Epidermal melanocyte (primary cell): ENCODE measurements at regions not wholly inside any gene's neighbourhood (a gene's known extent, or its start where the extent isn't known, plus 50 kb on each side); places are given as distances from the start of the nearest gene placed in this dataset.
"Not testable (repeated sequence)": the region's sequence is repeated elsewhere in the genome, so short reads cannot be mapped to it uniquely, and the experiment has no call there.

Experiments
- DNase-seq: peaks from one replicate; pipeline ENCODE4 v3.0.0; 2011; ENCODE audit warnings: low spot score; ENCODE audit not compliant: insufficient read length

DNA sequence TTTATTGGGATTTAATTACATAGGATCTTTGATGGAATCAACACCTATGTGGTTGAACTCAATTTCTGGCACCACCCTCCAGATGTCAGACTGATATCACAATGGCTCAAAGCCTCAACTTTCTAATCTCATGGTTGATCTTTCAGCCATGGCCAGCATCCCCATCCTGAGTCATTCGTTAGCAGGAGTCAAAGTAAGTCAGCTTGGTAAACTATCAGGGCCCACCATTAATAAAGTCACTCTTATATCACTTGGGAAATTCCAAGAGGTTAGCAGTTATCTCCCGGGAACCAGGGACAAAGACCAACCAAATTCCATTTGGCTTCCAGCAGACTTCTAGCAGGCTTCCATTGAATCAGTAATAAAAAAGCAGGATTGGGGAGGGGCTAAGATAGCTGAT lies 50.7 kb upstream of the TNFSF4 start:
- DNase-seq: no peak

GRCh38 chr1:173258479-173259264 lies 51.5 kb upstream of the TNFSF4 start:
- no peak for DNase-seq

DNA sequence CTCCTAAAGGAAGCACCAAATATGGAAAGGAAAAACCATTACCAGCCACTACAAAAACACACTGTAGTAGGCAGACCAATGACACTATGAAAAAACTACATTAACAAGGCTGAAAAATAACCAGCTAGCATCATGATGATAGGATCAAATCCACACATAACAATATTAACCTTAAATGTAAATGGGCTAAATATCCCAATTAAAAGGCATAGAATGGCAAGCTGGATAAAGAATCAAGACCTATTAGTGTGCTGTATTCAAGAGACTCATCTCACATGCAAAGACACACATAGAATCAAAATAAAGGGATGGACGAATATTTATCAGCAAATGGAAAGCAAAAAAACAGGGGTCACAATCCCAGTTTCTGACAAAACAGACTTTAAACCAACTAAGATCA lies 53.2 kb upstream of the TNFSF4 start:
- not testable (repeated sequence) for DNase-seq

DNA sequence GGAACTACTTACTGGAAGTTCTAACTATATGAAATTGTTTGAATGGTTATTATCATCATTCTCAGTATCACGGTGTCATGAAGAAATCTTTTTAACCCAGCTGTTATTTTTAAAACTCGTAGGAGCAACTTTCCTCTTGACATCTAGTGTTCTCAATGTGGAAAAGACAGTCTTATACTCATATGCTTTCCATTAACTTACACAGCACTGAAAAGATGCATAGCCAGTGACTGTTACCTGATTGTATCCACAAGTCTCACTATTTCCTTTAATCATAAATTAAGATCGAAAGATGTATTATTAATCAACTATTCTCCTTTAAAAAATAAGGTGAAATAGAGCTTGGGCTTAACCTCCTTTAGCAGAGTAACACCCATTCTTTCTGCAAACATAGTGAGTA lies 59.7 kb upstream of the TNFSF4 start:
- no peak for DNase-seq

- no peak for DNase-seq
Observed at GRCh38 chr1:173267453-173267945, 60.4 kb upstream of the TNFSF4 start.

DNA sequence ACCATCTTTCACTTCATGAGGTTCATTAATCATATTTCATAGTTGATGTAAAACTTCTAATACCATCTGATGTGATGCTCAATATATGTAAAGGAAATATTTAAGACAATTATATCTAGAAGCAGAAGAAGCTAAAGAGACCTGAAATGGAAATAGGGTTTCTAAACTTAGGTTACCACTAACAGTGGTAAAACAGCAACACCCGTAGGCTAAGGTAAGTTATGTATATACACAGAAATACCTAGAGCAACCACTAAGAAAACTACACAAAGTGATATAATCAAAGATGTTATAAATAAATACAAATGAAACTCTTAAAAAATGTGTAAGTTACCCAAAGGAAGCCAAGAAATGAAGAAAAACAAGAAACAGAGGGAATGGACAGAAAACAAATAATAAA lies 61.1 kb upstream of the TNFSF4 start:
- DNase-seq: no peak

DNA sequence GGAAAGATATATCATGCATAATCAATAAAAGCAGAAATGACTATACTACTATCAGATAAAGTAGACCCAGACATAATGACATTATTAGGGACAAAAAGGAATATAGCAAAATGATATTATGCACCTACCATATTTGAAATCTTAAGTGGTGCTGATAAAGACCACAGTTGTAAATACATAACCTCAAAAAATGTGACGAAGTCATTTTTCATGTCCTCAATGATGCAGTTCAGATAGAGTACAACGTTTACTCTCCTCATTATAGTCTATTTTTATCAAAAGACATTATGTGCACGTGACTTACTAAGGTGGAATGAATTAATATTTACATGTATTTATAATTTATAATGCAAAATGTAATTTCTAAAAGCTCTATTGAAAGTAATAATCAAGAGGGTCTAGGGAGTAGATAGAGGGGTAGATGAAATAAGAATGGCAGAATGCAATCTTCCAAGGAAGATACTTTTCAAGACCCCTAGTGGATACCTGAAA lies 61.7 kb upstream of the TNFSF4 start:
- DNase-seq: no peak

DNA sequence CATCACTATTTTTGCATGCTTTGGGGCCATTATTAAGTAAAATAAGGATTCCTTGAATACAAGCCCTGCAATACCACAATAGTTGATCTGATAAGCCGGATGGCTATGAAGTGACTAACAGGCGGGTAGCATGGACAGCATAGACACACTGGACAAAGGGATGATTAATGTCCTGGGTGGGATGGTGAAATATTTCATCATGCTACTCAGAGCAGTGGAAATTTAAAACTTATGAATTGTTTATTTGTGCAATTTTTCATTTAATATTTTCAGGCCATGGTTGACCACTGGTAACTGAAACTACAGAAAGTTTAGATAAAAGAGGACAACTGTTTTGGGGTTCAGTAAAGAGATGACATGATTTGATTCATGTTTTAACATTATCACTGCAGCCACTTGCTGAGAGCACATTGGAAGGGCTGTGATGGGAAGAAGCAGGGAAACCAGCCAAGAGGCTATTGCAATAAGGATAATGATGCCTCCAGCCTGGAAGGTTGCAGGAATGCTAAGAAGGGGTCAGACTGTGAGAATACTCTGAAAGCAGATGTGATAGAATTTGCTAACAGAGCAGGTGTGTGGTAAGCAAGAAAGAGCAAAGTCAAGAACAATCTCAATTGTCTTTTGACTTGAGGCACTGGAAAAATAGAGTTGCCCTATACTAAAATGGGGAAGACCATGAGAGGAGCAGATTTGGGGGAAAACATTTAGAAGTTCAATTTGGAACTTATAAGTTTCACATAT lies 62.5 kb upstream of the TNFSF4 start:
- DNase-seq: no peak

- DNase-seq: no peak
Observed at GRCh38 chr1:173270243-173270642, 63.1 kb upstream of the TNFSF4 start.

GRCh38 chr1:173271021-173271420 lies 63.9 kb upstream of the TNFSF4 start:
- DNase-seq: not testable (repeated sequence)

DNA sequence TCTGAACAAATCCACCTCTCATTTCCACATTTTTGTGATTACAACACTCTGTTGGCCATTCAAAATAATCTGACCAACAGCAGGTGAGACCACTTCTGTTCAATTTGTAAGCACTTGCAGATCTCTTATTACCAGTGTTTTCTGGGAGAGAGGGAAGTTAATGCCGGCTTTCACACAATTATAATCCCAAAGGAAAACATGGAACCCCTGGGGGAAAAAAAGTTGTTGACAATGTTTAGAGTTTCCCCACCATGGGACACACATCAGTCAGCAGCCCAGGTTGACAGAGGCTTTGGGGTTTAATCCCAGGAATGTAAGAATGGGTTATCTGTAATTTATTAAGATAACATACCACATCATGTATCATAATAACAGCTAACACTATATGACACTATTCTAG lies 68.4 kb upstream of the TNFSF4 start:
- DNase-seq: no peak

GRCh38 chr1:173276922-173277800 lies 70.0 kb upstream of the TNFSF4 start:
- no peak for DNase-seq

DNA sequence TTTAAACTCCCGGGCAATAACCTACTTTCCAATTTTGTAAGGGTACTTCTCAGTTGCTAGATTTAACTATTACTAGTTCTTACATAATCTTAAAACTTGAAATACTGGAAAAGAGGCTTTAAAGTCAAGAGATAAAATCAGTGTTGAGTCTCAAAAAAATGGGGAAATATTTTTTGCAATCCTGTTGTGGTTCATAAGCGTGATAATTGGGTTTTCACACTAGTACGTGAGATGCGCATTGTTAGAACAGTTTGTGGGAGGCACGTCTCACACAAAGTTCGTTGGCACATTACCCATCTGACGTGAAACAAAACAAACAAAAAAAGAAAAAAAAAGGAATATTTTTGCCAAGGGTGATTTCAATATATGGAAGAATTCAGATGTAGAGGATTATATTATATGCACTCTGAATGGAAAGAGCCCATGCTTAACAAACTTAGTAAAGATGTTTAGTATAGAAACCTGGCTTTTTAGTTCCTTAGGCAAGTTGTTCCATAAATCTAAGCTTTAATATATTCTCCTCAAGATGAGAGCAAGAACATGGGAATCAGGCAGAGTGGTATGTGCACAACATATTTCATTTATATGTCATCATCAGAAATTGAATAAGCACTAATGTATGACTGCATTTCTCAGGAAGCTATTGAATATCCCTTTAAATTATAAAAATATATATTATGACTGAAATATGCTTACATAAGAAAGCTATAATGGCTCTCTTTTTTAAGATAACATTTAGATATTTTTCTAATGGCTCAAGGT lies 73.9 kb upstream of the TNFSF4 start:
- DNase-seq: no peak

GRCh38 chr1:173285048-173285447 lies 77.9 kb upstream of the TNFSF4 start:
- DNase-seq: no peak

DNA sequence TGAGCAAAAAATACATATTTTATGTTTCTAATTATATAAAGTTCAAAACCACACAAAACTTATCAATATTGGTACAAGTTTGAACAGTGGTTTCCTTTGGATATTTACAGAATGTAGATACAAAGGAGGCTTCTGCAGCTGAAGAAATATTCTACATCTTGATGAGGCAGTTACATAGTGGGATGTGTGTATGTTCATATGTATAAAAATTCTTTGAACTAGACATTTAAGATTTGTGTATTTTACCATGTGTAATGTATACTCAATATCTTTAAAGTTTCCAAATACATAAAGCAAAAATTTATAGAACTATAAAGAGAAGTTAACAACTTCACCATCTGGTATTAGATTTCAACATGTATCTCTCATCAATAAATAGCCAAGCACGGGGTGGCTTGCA lies 80.7 kb upstream of the TNFSF4 start:
- no peak for DNase-seq

GRCh38 chr1:173293756-173294155 lies 86.6 kb upstream of the TNFSF4 start:
- DNase-seq: no peak

DNA sequence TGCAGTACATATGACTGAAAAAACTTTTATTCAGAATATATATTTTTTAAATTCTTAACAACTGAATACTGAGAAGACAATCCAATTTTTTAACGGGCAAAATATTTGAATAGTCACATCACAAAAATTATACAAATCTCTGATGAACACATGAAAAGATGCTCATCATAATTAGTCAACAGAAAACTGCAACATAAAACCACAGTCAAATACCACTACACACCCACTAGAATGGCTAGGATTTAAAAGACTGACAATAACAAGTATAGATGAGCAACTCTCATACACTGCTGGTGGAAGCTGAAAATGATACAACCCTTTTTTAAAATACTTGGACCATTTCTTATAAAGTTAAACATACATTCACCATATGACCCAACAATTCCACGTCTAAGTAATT lies 87.7 kb upstream of the TNFSF4 start:
- no peak for DNase-seq

GRCh38 chr1:173295391-173295790 lies 88.3 kb upstream of the TNFSF4 start:
- DNase-seq: no peak

DNA sequence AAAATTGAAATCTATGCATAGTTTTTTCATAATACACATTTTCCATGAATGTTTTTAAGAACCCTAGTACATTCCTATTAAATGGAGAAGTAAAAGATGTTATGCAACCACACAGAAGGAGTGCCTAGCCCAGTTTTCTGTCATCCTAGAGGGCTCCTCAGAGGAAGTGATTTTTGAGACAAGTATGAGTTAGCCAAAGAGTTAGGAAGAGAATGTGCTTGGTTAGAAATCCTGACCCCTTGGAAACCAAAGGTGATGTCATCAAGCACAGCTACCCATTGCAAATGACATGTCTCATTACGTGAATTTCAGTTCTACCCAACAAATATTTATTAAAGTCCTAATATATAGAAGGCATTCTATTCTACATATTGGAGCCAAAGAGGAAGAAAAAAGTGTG lies 88.9 kb upstream of the TNFSF4 start:
- DNase-seq: no peak

DNA sequence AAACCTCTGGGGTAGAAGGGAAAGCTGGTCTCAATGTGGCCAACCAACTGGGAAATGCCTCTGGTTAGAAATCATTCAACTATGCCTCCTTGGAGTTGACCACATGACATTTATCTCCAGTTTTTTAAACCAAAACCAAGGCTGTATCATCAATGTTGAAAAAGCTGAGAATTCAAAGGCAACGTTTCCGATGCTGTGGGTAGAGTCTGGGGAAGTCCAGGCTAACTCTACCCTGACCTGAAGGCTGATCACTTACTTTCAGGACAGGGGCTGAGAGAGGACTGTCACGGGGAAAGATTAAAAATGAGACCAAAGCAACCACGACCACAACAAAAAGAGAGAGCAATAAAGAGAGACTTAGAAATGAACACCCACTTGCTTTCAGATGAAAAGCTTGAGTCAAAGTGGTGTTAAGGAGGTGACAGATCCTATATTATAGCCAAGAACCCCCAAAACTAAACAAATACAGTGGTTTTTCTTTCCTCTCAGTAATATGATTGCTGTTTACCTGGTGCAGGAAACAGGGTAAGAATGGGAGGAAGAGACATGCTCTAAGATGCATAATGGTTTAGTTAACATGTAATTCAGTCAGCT lies 90.8 kb upstream of the TNFSF4 start:
- DNase-seq: no peak
